ENCODE measurements at regions not wholly inside any gene's neighbourhood (a gene's known extent, or its start where the extent isn't known, plus 50 kb on each side); places are given as distances from the start of the nearest gene placed in this dataset.
"Not testable (repeated sequence)": the region's sequence is repeated elsewhere in the genome, so short reads cannot be mapped to it uniquely, and the experiment has no call there.

GRCh38 chr2:12484536-12485115 lies 232.1 kb upstream of the TRIB2 start:
- DNase-seq = no peak

- DNase-seq = no peak
These were observed 230.3 kb upstream of the TRIB2 start for GRCh38 chr2:12486205-12487118.

GRCh38 chr2:12487253-12488004 lies 229.3 kb upstream of the TRIB2 start:
- DNase-seq = no peak

- DNase-seq = no peak
These were observed 228.1 kb upstream of the TRIB2 start for GRCh38 chr2:12488352-12489318.

- DNase-seq = no peak
These were observed 226.1 kb upstream of the TRIB2 start for GRCh38 chr2:12490641-12491040.

GRCh38 chr2:12492360-12492759 lies 224.4 kb upstream of the TRIB2 start:
- DNase-seq = not testable (repeated sequence)

- no peak for DNase-seq
These were observed 223.7 kb upstream of the TRIB2 start for GRCh38 chr2:12493031-12493513.

GRCh38 chr2:12495247-12495868 lies 221.4 kb upstream of the TRIB2 start:
- DNase-seq = no peak

GRCh38 chr2:12498286-12498685 lies 218.4 kb upstream of the TRIB2 start:
- no peak for DNase-seq

- no peak for DNase-seq
These were observed 218.0 kb upstream of the TRIB2 start for GRCh38 chr2:12498704-12499103.

- no peak for DNase-seq
These were observed 215.8 kb upstream of the TRIB2 start for GRCh38 chr2:12500899-12501298.

GRCh38 chr2:12501469-12502158 lies 215.1 kb upstream of the TRIB2 start:
- no peak for DNase-seq

- DNase-seq = no peak
These were observed 214.0 kb upstream of the TRIB2 start for GRCh38 chr2:12502759-12503158.

GRCh38 chr2:12504443-12504842 lies 212.3 kb upstream of the TRIB2 start:
- no peak for DNase-seq

- DNase-seq = no peak
These were observed 209.9 kb upstream of the TRIB2 start for GRCh38 chr2:12506846-12507245.

- no peak for DNase-seq
These were observed 209.4 kb upstream of the TRIB2 start for GRCh38 chr2:12507295-12507694.

GRCh38 chr2:12510070-12510469 lies 206.7 kb upstream of the TRIB2 start:
- no peak for DNase-seq

- no peak for DNase-seq
These were observed 203.4 kb upstream of the TRIB2 start for GRCh38 chr2:12513339-12513738.

GRCh38 chr2:12514168-12514567 lies 202.6 kb upstream of the TRIB2 start:
- no peak for DNase-seq

- no peak for DNase-seq
These were observed 201.9 kb upstream of the TRIB2 start for GRCh38 chr2:12514631-12515437.

Measured in effector CD8-positive, alpha-beta T cell (primary cell).